ENCODE measurements at regions not wholly inside any gene's neighbourhood (a gene's known extent, or its start where the extent isn't known, plus 50 kb on each side); places are given as distances from the start of the nearest gene placed in this dataset.

- Mint-ChIP-seq H3K9me3 (ENCODE audit: unreplicated experiment) (peaks cover 25% of the 10 kb centered on the region), H3K36me3 (ENCODE audit: unreplicated experiment) (no peaks in the 10 kb centered on the region), H3K4me3 (ENCODE audit: unreplicated experiment) (no peak overlapping the region), H3K27ac (ENCODE audit: unreplicated experiment) (no peak overlapping the region), H3K27me3 (ENCODE audit: unreplicated experiment) (no peaks in the 10 kb centered on the region), H3K4me1 (ENCODE audit: unreplicated experiment) (no peaks in the 10 kb centered on the region)
- TF ChIP-seq CTCF (IDR thresholded peaks at IDR 0.05), result no peak
- no peak for DNase-seq (ENCODE audit: extremely low spot score, unreplicated experiment)
Observed at GRCh38 chr16:50933262-50933661, 191.4 kb downstream of the CYLD start.

DNA sequence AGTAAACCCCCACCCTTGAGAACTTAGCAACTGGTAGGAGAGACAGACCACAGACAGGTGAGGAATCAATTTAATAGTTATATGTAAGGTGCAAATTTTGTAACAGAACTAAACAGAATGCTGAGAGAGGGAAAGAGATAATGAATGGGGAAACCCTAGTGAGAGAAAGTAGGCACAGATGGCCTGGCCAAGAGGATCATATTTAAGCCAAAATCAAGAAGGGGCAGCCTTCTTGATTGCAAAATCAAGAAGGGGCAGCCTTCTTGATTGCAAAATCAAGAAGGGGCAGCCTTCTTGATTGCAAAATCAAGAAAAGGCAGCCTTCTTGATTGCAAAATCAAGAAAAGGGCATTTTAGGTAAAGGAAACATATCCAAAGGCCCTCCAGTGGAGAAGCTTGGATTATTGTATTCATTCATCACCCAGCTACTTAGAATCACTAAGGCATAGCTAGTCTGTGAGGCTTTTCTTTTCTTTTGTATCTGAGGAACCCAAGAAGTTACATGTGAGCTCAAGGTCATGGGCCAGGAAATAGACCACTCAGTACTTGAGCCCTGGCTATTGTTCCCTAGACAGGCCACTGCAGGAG lies 190.6 kb downstream of the CYLD start:
- no peak overlapping the region for H3K4me3 Mint-ChIP-seq (ENCODE audit: unreplicated experiment)
- H3K9me3 Mint-ChIP-seq (ENCODE audit: unreplicated experiment), result peaks cover 24% of the 10 kb centered on the region
- no peak overlapping the region for H3K27ac Mint-ChIP-seq (ENCODE audit: unreplicated experiment)
- H3K4me1 Mint-ChIP-seq (ENCODE audit: unreplicated experiment), result no peaks in the 10 kb centered on the region
- no peak for TF ChIP-seq CTCF (IDR thresholded peaks at IDR 0.05)
- no peaks in the 10 kb centered on the region for H3K27me3 Mint-ChIP-seq (ENCODE audit: unreplicated experiment)
- no peak for DNase-seq (ENCODE audit: extremely low spot score, unreplicated experiment)
- H3K36me3 Mint-ChIP-seq (ENCODE audit: unreplicated experiment), result no peaks in the 10 kb centered on the region

- Mint-ChIP-seq H3K4me1 (ENCODE audit: unreplicated experiment) (no peaks in the 10 kb centered on the region), H3K4me3 (ENCODE audit: unreplicated experiment) (no peak overlapping the region), H3K9me3 (ENCODE audit: unreplicated experiment) (peaks cover 11% of the 10 kb centered on the region), H3K27me3 (ENCODE audit: unreplicated experiment) (no peaks in the 10 kb centered on the region), H3K36me3 (ENCODE audit: unreplicated experiment) (no peaks in the 10 kb centered on the region), H3K27ac (ENCODE audit: unreplicated experiment) (no peak overlapping the region)
- TF ChIP-seq CTCF (IDR thresholded peaks at IDR 0.05), result no peak
- no peak for DNase-seq (ENCODE audit: extremely low spot score, unreplicated experiment)
Observed at GRCh38 chr16:50928065-50928464, 186.2 kb downstream of the CYLD start.

DNA sequence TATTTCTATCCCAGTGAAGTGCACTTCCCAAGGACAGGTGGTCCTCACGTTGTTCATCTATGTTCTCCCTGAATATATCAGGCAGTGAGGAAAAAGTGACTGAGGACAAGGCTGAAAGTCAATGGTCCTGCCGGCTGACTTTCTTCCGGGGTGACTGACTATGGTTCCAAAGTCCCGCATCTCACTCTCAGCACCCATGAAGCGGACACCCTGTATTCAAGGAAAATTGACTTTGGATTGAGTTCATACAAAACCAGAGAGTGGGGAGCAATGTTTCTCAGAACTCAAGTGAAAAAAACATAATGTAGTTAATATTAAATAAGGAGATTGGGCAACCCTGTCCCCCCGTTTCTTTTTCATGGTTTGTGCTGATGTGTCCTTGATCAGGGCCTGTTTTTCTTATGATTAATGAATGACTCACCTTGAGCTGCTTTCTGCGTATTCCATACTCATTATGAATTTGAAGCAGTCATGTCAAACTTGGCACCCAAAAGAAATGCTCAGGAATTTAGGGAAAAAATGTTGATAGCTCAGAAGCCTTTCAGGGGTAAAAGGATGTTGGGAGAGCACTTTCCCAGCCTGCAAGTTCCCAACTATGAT lies 184.0 kb downstream of the CYLD start:
- TF ChIP-seq CTCF (IDR thresholded peaks at IDR 0.05), result no peak
- Mint-ChIP-seq H3K9me3 (ENCODE audit: unreplicated experiment) (peaks cover 12% of the 10 kb centered on the region), H3K4me1 (ENCODE audit: unreplicated experiment) (no peaks in the 10 kb centered on the region), H3K36me3 (ENCODE audit: unreplicated experiment) (no peaks in the 10 kb centered on the region), H3K27ac (ENCODE audit: unreplicated experiment) (no peak overlapping the region), H3K27me3 (ENCODE audit: unreplicated experiment) (no peaks in the 10 kb centered on the region), H3K4me3 (ENCODE audit: unreplicated experiment) (no peak overlapping the region)
- DNase-seq (ENCODE audit: extremely low spot score, unreplicated experiment), result no peak

GRCh38 chr16:50924759-50925545 lies 183.1 kb downstream of the CYLD start:
- no peaks in the 10 kb centered on the region for H3K4me1 Mint-ChIP-seq (ENCODE audit: unreplicated experiment)
- no peak overlapping the region for H3K27ac Mint-ChIP-seq (ENCODE audit: unreplicated experiment)
- TF ChIP-seq CTCF (IDR thresholded peaks at IDR 0.05), result no peak
- H3K4me3 Mint-ChIP-seq (ENCODE audit: unreplicated experiment), result no peak overlapping the region
- no peaks in the 10 kb centered on the region for H3K27me3 Mint-ChIP-seq (ENCODE audit: unreplicated experiment)
- DNase-seq (ENCODE audit: extremely low spot score, unreplicated experiment), result no peak
- H3K9me3 Mint-ChIP-seq (ENCODE audit: unreplicated experiment), result peaks cover 12% of the 10 kb centered on the region
- H3K36me3 Mint-ChIP-seq (ENCODE audit: unreplicated experiment), result no peaks in the 10 kb centered on the region
